ENCODE measurements at regions not wholly inside any gene's neighbourhood (a gene's known extent, or its start where the extent isn't known, plus 50 kb on each side); places are given as distances from the start of the nearest gene placed in this dataset.

GRCh38 chr4:138592796-138593195 is 350.6 kb upstream of the SLC7A11 start:
- TF ChIP-seq POLR2A (IDR thresholded peaks at IDR 0.05; ENCODE audit: low read length) (no peak), GATA1 (IDR thresholded peaks at IDR 0.05; ENCODE audit: low read depth, low read length) (no peak)
- DNase-seq: no peak

GRCh38 chr4:138591808-138592207 is 349.7 kb upstream of the SLC7A11 start:
- no peak for DNase-seq
- TF ChIP-seq GATA1 (IDR thresholded peaks at IDR 0.05; ENCODE audit: low read depth, low read length) (no peak), POLR2A (IDR thresholded peaks at IDR 0.05; ENCODE audit: low read length) (no peak)

GRCh38 chr4:138588501-138588900 is 346.4 kb upstream of the SLC7A11 start:
- no peak for DNase-seq
- TF ChIP-seq POLR2A (IDR thresholded peaks at IDR 0.05; ENCODE audit: low read length) (no peak), GATA1 (IDR thresholded peaks at IDR 0.05; ENCODE audit: low read depth, low read length) (no peak)

GRCh38 chr4:138579146-138579545 is 337.0 kb upstream of the SLC7A11 start:
- DNase-seq: no peak

GRCh38 chr4:138577826-138578225 is 335.7 kb upstream of the SLC7A11 start:
- peak; percentile 8 for DNase-seq

More at GRCh38 chr4:138579146-138579545, 337.0 kb upstream of the SLC7A11 start:
- TF ChIP-seq POLR2A (IDR thresholded peaks at IDR 0.05; ENCODE audit: low read length): no peak
- TF ChIP-seq GATA1 (IDR thresholded peaks at IDR 0.05; ENCODE audit: low read depth, low read length): no peak

GRCh38 chr4:138577145-138577544 is 335.0 kb upstream of the SLC7A11 start:
- TF ChIP-seq POLR2A (IDR thresholded peaks at IDR 0.05; ENCODE audit: low read length) (no peak), GATA1 (IDR thresholded peaks at IDR 0.05; ENCODE audit: low read depth, low read length) (no peak)
- DNase-seq: no peak

- peak; percentile 23 to 29 for DNase-seq
- TF ChIP-seq GATA1 (IDR thresholded peaks at IDR 0.05; ENCODE audit: low read depth, low read length): no peak
- TF ChIP-seq POLR2A (IDR thresholded peaks at IDR 0.05; ENCODE audit: low read length): no peak
Measured at GRCh38 chr4:138576684-138577083, 334.5 kb upstream of the SLC7A11 start.

GRCh38 chr4:138573246-138573645 is 331.1 kb upstream of the SLC7A11 start:
- TF ChIP-seq GATA1 (IDR thresholded peaks at IDR 0.05; ENCODE audit: low read depth, low read length) (no peak), POLR2A (IDR thresholded peaks at IDR 0.05; ENCODE audit: low read length) (no peak)
- no peak for DNase-seq

GRCh38 chr4:138572007-138572406 is 329.9 kb upstream of the SLC7A11 start:
- TF ChIP-seq POLR2A (IDR thresholded peaks at IDR 0.05; ENCODE audit: low read length) (no peak), GATA1 (IDR thresholded peaks at IDR 0.05; ENCODE audit: low read depth, low read length) (no peak)
- no peak for DNase-seq

GRCh38 chr4:138567696-138568095 is 325.5 kb upstream of the SLC7A11 start:
- TF ChIP-seq POLR2A (IDR thresholded peaks at IDR 0.05; ENCODE audit: low read length): no peak
- no peak for TF ChIP-seq GATA1 (IDR thresholded peaks at IDR 0.05; ENCODE audit: low read depth, low read length)

GRCh38 chr4:138565576-138565975 is 323.4 kb upstream of the SLC7A11 start:
- no peak for DNase-seq
- TF ChIP-seq GATA1 (IDR thresholded peaks at IDR 0.05; ENCODE audit: low read depth, low read length) (no peak), POLR2A (IDR thresholded peaks at IDR 0.05; ENCODE audit: low read length) (no peak)

More at GRCh38 chr4:138567696-138568095, 325.5 kb upstream of the SLC7A11 start:
- no peak for DNase-seq

- TF ChIP-seq POLR2A (IDR thresholded peaks at IDR 0.05; ENCODE audit: low read length): no peak
- TF ChIP-seq GATA1 (IDR thresholded peaks at IDR 0.05; ENCODE audit: low read depth, low read length): no peak
- DNase-seq: no peak
Measured at GRCh38 chr4:138562544-138562991, 320.4 kb upstream of the SLC7A11 start.

GRCh38 chr4:138561906-138562305 is 319.8 kb upstream of the SLC7A11 start:
- no peak for DNase-seq
- no peak for TF ChIP-seq POLR2A (IDR thresholded peaks at IDR 0.05; ENCODE audit: low read length)
- no peak for TF ChIP-seq GATA1 (IDR thresholded peaks at IDR 0.05; ENCODE audit: low read depth, low read length)

GRCh38 chr4:138561276-138561880 is 319.2 kb upstream of the SLC7A11 start:
- TF ChIP-seq GATA1 (IDR thresholded peaks at IDR 0.05; ENCODE audit: low read depth, low read length) (no peak), POLR2A (IDR thresholded peaks at IDR 0.05; ENCODE audit: low read length) (no peak)
- no peak for DNase-seq

- TF ChIP-seq GATA1 (IDR thresholded peaks at IDR 0.05; ENCODE audit: low read depth, low read length): no peak
- no peak for TF ChIP-seq POLR2A (IDR thresholded peaks at IDR 0.05; ENCODE audit: low read length)
Measured at GRCh38 chr4:138560448-138560847, 318.3 kb upstream of the SLC7A11 start.

More at GRCh38 chr4:138560448-138560847, 318.3 kb upstream of the SLC7A11 start:
- DNase-seq: no peak
